ENCODE measurements at regions not wholly inside any gene's neighbourhood (a gene's known extent, or its start where the extent isn't known, plus 50 kb on each side); places are given as distances from the start of the nearest gene placed in this dataset.
A peak's percentile ranks its signal among the peaks of the same experiment; 100 is the strongest.

DNA sequence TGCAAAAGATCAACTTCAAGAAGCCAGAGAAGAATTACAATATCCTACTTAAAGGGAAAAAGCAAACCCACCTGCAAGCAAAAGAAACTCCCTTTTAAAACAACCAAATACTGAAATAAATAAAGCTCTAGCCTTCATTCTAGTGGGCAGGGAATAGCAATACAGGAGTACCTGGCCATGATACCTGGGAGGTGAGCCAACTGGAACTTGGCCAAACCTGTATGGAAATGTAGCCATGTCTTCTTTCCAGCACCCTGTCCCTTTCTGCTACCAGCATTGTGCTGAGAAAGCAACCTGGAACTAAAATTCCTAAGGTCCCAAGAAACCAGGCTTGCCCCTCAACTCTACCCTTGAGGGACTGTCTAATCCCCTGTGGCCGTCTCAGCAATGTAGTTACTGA lies 530.0 kb downstream of the EPHB1 start:
- no peak for TF ChIP-seq TEAD4 (IDR thresholded peaks at IDR 0.05)
- no peak for TF ChIP-seq FOXM1 (IDR thresholded peaks at IDR 0.05; ENCODE audit: borderline replicate concordance, low read depth)
- TF ChIP-seq NFIC (IDR thresholded peaks at IDR 0.05): 0 out of 2 replicates have a peak, but pooled peaks have one; percentile 17
- TF ChIP-seq, protein P1, sequence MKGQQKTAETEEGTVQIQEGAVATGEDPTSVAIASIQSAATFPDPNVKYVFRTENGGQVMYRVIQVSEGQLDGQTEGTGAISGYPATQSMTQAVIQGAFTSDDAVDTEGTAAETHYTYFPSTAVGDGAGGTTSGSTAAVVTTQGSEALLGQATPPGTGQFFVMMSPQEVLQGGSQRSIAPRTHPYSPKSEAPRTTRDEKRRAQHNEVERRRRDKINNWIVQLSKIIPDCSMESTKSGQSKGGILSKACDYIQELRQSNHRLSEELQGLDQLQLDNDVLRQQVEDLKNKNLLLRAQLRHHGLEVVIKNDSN (IDR thresholded peaks at IDR 0.05): no peak

DNA sequence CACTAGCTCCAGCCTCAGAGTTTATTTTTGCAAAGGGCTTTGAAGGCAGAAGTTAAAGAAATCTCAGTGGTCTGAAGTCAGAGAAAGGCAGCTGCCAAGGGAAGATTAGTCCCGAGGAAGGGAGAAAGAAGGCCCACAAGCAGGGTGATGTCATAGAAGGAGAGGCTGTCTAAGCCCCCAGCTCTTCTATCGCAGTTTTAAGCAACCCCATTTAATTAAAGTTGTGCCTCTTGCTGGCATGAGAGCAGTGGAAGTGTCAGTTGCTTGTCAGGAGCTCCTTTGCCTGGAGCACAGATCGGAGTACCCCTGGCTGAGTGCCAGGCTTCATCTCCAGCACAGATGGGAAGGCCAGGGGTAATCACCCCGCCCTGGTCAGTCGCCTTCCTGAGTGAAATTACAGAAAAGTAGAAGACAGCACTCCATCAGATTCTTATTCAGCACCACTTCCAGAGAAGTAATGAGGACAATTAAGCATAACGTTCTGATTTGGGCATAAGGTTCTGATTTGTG lies 530.7 kb downstream of the EPHB1 start:
- TF ChIP-seq FOXM1 (IDR thresholded peaks at IDR 0.05; ENCODE audit: borderline replicate concordance, low read depth) (no peak), CREB1 (IDR thresholded peaks at IDR 0.05; ENCODE audit: low read depth) (no peak), CEBPB (IDR thresholded peaks at IDR 0.05) (no peak), TCF12 (IDR thresholded peaks at IDR 0.05; ENCODE audit: low read depth) (no peak), TAF1 (IDR thresholded peaks at IDR 0.05; ENCODE audit: low read depth) (no peak), EP300 (IDR thresholded peaks at IDR 0.05; ENCODE audit: borderline replicate concordance) (no peak), EGR1 (IDR thresholded peaks at IDR 0.05) (no peak)
- TF ChIP-seq, protein P2, sequence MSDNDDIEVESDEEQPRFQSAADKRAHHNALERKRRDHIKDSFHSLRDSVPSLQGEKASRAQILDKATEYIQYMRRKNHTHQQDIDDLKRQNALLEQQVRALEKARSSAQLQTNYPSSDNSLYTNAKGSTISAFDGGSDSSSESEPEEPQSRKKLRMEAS (IDR thresholded peaks at IDR 0.05): no peak
- TF ChIP-seq, protein P1 (IDR thresholded peaks at IDR 0.05): no peak

DNA sequence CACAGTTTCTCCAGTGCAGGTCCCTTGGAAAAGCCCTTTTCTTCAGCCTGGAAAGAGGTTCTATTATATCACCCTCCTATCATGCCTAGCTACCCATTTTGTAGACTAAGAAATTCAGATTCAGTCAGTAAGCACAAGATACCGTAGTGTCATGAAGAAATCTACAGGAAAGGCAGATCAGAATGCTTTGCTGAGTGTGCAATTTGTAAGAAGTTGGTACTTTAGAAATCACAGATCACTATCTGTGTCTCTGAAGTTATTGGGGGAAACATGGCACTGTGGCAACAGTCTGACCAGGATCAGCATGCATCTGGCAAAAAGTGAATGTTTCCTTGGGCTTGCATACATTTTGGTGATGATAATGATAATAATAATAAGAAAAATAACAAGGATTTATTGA lies 531.8 kb downstream of the EPHB1 start:
- TF ChIP-seq TCF12 (IDR thresholded peaks at IDR 0.05; ENCODE audit: low read depth) (no peak), FOXM1 (IDR thresholded peaks at IDR 0.05; ENCODE audit: borderline replicate concordance, low read depth) (no peak), ZBTB7A (IDR thresholded peaks at IDR 0.05; ENCODE audit: low read depth) (no peak), TEAD4 (IDR thresholded peaks at IDR 0.05) (no peak), TAF1 (IDR thresholded peaks at IDR 0.05; ENCODE audit: low read depth) (no peak), EP300 (IDR thresholded peaks at IDR 0.05; ENCODE audit: borderline replicate concordance) (no peak), EGR1 (IDR thresholded peaks at IDR 0.05) (no peak), CEBPB (IDR thresholded peaks at IDR 0.05) (no peak), NFIC (IDR thresholded peaks at IDR 0.05) (no peak), RAD21 (IDR thresholded peaks at IDR 0.05; ENCODE audit: low read depth) (no peak), CREB1 (IDR thresholded peaks at IDR 0.05; ENCODE audit: low read depth) (no peak)
- TF ChIP-seq, protein P3, sequence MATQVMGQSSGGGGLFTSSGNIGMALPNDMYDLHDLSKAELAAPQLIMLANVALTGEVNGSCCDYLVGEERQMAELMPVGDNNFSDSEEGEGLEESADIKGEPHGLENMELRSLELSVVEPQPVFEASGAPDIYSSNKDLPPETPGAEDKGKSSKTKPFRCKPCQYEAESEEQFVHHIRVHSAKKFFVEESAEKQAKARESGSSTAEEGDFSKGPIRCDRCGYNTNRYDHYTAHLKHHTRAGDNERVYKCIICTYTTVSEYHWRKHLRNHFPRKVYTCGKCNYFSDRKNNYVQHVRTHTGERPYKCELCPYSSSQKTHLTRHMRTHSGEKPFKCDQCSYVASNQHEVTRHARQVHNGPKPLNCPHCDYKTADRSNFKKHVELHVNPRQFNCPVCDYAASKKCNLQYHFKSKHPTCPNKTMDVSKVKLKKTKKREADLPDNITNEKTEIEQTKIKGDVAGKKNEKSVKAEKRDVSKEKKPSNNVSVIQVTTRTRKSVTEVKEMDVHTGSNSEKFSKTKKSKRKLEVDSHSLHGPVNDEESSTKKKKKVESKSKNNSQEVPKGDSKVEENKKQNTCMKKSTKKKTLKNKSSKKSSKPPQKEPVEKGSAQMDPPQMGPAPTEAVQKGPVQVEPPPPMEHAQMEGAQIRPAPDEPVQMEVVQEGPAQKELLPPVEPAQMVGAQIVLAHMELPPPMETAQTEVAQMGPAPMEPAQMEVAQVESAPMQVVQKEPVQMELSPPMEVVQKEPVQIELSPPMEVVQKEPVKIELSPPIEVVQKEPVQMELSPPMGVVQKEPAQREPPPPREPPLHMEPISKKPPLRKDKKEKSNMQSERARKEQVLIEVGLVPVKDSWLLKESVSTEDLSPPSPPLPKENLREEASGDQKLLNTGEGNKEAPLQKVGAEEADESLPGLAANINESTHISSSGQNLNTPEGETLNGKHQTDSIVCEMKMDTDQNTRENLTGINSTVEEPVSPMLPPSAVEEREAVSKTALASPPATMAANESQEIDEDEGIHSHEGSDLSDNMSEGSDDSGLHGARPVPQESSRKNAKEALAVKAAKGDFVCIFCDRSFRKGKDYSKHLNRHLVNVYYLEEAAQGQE (IDR thresholded peaks at IDR 0.05; ENCODE audit: low read depth): no peak
- TF ChIP-seq, protein P2 (IDR thresholded peaks at IDR 0.05): no peak

DNA sequence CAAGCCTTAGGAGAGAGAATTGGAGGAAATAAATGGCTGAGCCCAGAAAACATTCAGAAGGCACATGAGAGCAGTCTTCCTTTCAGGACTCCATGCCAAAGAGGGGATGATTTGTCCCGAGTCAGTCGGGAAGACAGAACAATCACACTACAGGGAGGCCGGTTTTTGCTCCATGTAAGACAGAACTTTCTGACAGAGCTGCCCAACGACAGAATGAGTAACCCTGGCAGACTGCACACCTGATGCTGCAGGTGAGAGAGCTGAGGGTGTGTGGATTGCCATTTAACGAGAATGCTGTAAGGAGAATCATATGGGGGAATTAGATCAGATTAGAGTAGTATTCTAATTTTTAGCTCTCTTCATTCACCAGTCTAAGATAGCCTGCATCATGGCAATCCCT lies 533.0 kb downstream of the EPHB1 start:
- TF ChIP-seq, protein P2 (IDR thresholded peaks at IDR 0.05): no peak
- TF ChIP-seq CREB1 (IDR thresholded peaks at IDR 0.05; ENCODE audit: low read depth): no peak
- TF ChIP-seq ZBTB7A (IDR thresholded peaks at IDR 0.05; ENCODE audit: low read depth): no peak
- no peak for TF ChIP-seq CEBPB (IDR thresholded peaks at IDR 0.05)
- no peak for TF ChIP-seq EGR1 (IDR thresholded peaks at IDR 0.05)
- TF ChIP-seq, protein P3 (IDR thresholded peaks at IDR 0.05; ENCODE audit: low read depth): no peak
- TF ChIP-seq TEAD4 (IDR thresholded peaks at IDR 0.05): no peak
- no peak for TF ChIP-seq TCF12 (IDR thresholded peaks at IDR 0.05; ENCODE audit: low read depth)
- no peak for TF ChIP-seq YY1 (IDR thresholded peaks at IDR 0.05; ENCODE audit: low read depth)
- TF ChIP-seq, protein P1 (IDR thresholded peaks at IDR 0.05): no peak
- no peak for TF ChIP-seq EP300 (IDR thresholded peaks at IDR 0.05; ENCODE audit: borderline replicate concordance)

DNA sequence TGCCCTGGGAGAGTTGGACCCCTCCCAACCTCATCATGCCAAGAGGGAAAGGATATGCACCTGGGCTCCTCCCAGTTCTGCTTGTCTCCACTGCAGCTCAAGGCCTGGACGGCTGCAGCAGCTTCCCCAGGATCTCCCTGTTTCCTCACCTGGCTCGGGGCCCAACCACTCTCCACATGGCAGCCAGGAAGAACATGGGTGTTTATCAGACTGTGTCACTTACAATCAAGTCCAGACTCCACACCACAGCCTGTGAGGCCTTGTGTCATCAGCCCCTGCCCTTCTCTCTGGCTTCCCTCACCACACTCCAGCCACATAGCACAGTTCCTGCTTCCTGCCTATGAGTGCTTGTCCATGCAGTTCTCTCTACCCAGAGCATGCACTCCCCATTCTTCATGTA lies 534.4 kb downstream of the EPHB1 start:
- TF ChIP-seq FOXM1 (IDR thresholded peaks at IDR 0.05; ENCODE audit: borderline replicate concordance, low read depth): no peak

DNA sequence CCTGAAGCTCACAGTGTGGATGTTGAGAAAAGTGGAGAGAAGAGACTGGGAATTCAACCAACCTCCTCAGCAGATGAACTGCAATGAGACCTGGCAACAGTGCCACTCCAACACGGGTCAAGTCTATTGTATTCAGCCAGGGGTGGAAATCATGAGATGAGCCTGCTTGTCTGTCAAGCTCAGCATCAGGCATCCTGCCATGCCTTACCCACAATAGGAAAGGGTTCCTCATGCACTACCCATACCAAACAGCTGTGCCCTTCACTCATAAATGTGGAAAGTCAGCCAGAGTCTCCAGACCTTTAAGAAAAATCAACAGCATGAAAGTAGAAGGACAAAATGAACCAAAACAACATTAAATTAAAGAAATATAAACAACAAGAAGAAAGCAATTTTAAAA lies 542.1 kb downstream of the EPHB1 start:
- no peak for TF ChIP-seq TAF1 (IDR thresholded peaks at IDR 0.05; ENCODE audit: low read depth)

Measured in Ishikawa (cell line).